ENCODE measurements at regions not wholly inside any gene's neighbourhood (a gene's known extent, or its start where the extent isn't known, plus 50 kb on each side); places are given as distances from the start of the nearest gene placed in this dataset.

GRCh38 chr5:12177225-12177624 lies 273.0 kb upstream of the CTNND2 start:
- TF ChIP-seq EZH2 (IDR thresholded peaks at IDR 0.05; ENCODE audit: low read length, missing control alignments) (no peak), CTCF (conservative IDR thresholded peaks at IDR 0.05 in 1 of 2, IDR thresholded peaks at IDR 0.05 in 1 of 2; ENCODE audit: low read depth in 1 of 2, low read length in 2 of 2) (no peak)

Data from fibroblast of lung (primary cell).